ENCODE measurements at regions not wholly inside any gene's neighbourhood (a gene's known extent, or its start where the extent isn't known, plus 50 kb on each side); places are given as distances from the start of the nearest gene placed in this dataset.

DNA sequence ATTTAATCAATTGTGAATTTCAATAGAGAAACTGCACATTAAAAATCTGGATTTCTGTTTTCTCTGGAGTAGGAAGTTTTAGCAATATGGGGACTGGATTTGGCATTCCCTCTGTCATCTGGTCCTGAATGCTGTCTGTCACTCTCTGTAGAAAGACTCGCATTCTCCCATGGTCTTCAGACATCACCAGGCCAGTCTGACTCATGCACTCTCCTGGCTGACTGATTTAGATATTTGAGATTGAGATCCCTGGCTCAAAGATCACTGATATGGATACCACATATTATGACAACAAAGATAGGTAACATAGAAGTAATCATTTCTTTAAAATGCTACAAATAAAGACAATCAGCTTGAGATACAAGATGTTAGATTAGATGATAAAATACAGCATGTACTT is 524.5 kb downstream of the GALC start:
- TF ChIP-seq, protein P1, sequence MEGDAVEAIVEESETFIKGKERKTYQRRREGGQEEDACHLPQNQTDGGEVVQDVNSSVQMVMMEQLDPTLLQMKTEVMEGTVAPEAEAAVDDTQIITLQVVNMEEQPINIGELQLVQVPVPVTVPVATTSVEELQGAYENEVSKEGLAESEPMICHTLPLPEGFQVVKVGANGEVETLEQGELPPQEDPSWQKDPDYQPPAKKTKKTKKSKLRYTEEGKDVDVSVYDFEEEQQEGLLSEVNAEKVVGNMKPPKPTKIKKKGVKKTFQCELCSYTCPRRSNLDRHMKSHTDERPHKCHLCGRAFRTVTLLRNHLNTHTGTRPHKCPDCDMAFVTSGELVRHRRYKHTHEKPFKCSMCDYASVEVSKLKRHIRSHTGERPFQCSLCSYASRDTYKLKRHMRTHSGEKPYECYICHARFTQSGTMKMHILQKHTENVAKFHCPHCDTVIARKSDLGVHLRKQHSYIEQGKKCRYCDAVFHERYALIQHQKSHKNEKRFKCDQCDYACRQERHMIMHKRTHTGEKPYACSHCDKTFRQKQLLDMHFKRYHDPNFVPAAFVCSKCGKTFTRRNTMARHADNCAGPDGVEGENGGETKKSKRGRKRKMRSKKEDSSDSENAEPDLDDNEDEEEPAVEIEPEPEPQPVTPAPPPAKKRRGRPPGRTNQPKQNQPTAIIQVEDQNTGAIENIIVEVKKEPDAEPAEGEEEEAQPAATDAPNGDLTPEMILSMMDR (conservative IDR thresholded peaks at IDR 0.05; ENCODE audit: low read depth in 2 of 2) = no peak
- no peak for TF ChIP-seq POLR2AphosphoS5 (IDR thresholded peaks at IDR 0.05; ENCODE audit: low read depth)
- TF ChIP-seq EZH2 (IDR thresholded peaks at IDR 0.05; ENCODE audit: low read depth, unreplicated experiment) = no peak
- TF ChIP-seq ETS1 (IDR thresholded peaks at IDR 0.05) = no peak
- TF ChIP-seq, protein P2, sequence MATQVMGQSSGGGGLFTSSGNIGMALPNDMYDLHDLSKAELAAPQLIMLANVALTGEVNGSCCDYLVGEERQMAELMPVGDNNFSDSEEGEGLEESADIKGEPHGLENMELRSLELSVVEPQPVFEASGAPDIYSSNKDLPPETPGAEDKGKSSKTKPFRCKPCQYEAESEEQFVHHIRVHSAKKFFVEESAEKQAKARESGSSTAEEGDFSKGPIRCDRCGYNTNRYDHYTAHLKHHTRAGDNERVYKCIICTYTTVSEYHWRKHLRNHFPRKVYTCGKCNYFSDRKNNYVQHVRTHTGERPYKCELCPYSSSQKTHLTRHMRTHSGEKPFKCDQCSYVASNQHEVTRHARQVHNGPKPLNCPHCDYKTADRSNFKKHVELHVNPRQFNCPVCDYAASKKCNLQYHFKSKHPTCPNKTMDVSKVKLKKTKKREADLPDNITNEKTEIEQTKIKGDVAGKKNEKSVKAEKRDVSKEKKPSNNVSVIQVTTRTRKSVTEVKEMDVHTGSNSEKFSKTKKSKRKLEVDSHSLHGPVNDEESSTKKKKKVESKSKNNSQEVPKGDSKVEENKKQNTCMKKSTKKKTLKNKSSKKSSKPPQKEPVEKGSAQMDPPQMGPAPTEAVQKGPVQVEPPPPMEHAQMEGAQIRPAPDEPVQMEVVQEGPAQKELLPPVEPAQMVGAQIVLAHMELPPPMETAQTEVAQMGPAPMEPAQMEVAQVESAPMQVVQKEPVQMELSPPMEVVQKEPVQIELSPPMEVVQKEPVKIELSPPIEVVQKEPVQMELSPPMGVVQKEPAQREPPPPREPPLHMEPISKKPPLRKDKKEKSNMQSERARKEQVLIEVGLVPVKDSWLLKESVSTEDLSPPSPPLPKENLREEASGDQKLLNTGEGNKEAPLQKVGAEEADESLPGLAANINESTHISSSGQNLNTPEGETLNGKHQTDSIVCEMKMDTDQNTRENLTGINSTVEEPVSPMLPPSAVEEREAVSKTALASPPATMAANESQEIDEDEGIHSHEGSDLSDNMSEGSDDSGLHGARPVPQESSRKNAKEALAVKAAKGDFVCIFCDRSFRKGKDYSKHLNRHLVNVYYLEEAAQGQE (IDR thresholded peaks at IDR 0.05; ENCODE audit: unreplicated experiment) = no peak

All from GM23338 (cell line).